Neural progenitor cell (in vitro differentiated cells): ENCODE measurements at regions not wholly inside any gene's neighbourhood (a gene's known extent, or its start where the extent isn't known, plus 50 kb on each side); places are given as distances from the start of the nearest gene placed in this dataset.
"Not testable (repeated sequence)": the region's sequence is repeated elsewhere in the genome, so short reads cannot be mapped to it uniquely, and the experiment has no call there.

Source experiments
- DNase-seq: peaks from one replicate; pipeline ENCODE4 v3.0.0-alpha.2; 2016; ENCODE audit warnings: low spot score
- H2AFZ ChIP-seq: fragments of 200-600 bp; sonication (generic); replicated peaks from 2 replicates; pipeline ENCODE4 v1.6.1; 2016; ENCODE audit warnings: antibody characterized with exemption
- H3F3A ChIP-seq: fragments of 200-600 bp; sonication (generic); 2 replicates; pipeline ENCODE4 v1.6.1; 2016; ENCODE audit warnings: antibody characterized with exemption, low read depth
- H3K27ac ChIP-seq: fragments of 200-600 bp; sonication (generic); 2 replicates; pipeline ENCODE4 v1.5.1; 2016; ENCODE audit warnings: mild to moderate bottlenecking
- H3K27me3 ChIP-seq: fragments of 200-600 bp; sonication (generic); 2 replicates; pipeline ENCODE4 v1.6.1; 2016; ENCODE audit warnings: mild to moderate bottlenecking, moderate library complexity
- H3K36me3 ChIP-seq: fragments of 200-600 bp; sonication (generic); 2 replicates; pipeline ENCODE4 v1.5.1; 2016
- H3K4me1 ChIP-seq: fragments of 200-600 bp; sonication (generic); 2 replicates; pipeline ENCODE4 v1.6.1; 2016; ENCODE audit warnings: mixed run types
- H3K4me2 ChIP-seq: fragments of 200-600 bp; sonication (generic); 2 replicates; pipeline ENCODE4 v1.6.1; 2016
- H3K4me3 ChIP-seq: fragments of 200-600 bp; sonication (generic); 2 replicates; pipeline ENCODE4 v1.5.1; 2016
- H3K79me2 ChIP-seq: fragments of 200-600 bp; sonication (generic); 2 replicates; pipeline ENCODE4 v1.6.1; 2016; ENCODE audit warnings: low read depth
- H3K9ac ChIP-seq: fragments of 200-600 bp; sonication (generic); 2 replicates; pipeline ENCODE4 v1.6.1; 2016
- H3K9me3 ChIP-seq: fragments of 200-600 bp; sonication (generic); 2 replicates; pipeline ENCODE4 v1.5.1; 2016; ENCODE audit warnings: low read depth
- H4K20me1 ChIP-seq: fragments of 200-600 bp; sonication (generic); 2 replicates; pipeline ENCODE4 v1.6.1; 2016; ENCODE audit warnings: low read depth
- H3K27ac Mint-ChIP-seq: 3 replicates; pipeline ENCODE4 v1.8.0; 2021; ENCODE audit warnings: mixed read lengths
- H3K27me3 Mint-ChIP-seq: 2 replicates; pipeline ENCODE4 v1.8.0; 2022; ENCODE audit warnings: low read depth, mild to moderate bottlenecking, inconsistent platforms, moderate library complexity, mixed read lengths; ENCODE audit not compliant: insufficient read depth
- H3K36me3 Mint-ChIP-seq: 3 replicates; pipeline ENCODE4 v1.8.0; 2021; ENCODE audit warnings: mixed read lengths
- H3K4me1 Mint-ChIP-seq: 3 replicates; pipeline ENCODE4 v1.8.0; 2021; ENCODE audit warnings: mixed read lengths
- H3K4me3 Mint-ChIP-seq: 3 replicates; pipeline ENCODE4 v1.8.0; 2021; ENCODE audit warnings: mild to moderate bottlenecking, moderate library complexity, mixed read lengths
- H3K9me3 Mint-ChIP-seq: 3 replicates; pipeline ENCODE4 v1.8.0; 2020; ENCODE audit warnings: mixed read lengths

DNA sequence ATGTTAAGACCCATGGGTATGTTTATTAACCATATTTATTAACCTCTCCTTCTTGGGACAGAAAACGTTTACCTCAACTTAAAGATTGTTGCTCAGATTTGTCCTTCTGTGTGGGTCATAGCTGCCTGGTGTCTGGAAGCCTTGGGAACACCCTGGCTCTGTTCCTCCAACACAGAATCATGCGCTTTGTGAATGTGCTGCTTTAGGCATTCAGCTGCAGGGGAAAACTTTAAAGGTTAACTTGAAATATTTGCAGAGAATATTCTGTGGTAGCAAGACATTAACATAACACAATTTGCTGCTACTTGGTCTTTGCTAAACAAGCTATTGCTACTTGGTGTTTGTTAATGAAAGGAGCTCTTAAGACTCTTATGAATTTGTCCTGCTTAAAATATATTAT is 50.5 kb upstream of the THOC3 start:
- H3K9me3 Mint-ChIP-seq, H3K79me2 ChIP-seq, H3K27me3 Mint-ChIP-seq, DNase-seq, H4K20me1 ChIP-seq, H3K27ac Mint-ChIP-seq, H3K9me3 ChIP-seq, H3K4me1 ChIP-seq, H3K4me1 Mint-ChIP-seq, H3F3A ChIP-seq, H3K27me3 ChIP-seq, H3K4me3 Mint-ChIP-seq, H3K36me3 Mint-ChIP-seq, H3K27ac ChIP-seq, H3K9ac ChIP-seq, H3K4me2 ChIP-seq, H2AFZ ChIP-seq, H3K4me3 ChIP-seq, H3K36me3 ChIP-seq: not testable (repeated sequence)

DNA sequence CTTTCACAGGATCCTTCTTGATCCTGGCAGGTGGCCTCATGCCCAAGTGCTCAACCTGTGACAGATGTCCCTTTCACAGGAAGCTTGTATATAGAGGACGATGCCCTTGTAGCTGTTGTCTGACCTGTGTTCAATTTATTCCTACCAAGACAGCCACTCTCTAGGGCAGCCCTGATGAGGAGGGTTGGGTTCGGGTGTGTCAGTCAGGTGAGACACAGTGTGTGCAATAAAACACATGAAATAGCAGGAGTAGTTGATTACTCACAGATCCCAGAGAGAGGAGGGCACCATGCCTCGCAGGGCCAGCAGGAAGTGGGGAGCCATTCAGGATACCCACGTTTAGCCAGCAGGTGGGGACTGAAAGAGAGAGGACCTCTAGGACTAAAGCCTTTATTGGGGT is 52.7 kb upstream of the THOC3 start:
- H3K4me3 Mint-ChIP-seq, H2AFZ ChIP-seq, H3K4me3 ChIP-seq, H3K4me1 ChIP-seq, H3K9ac ChIP-seq, H3K27me3 ChIP-seq, H3K9me3 ChIP-seq, H3K9me3 Mint-ChIP-seq, H4K20me1 ChIP-seq, H3F3A ChIP-seq, DNase-seq, H3K36me3 Mint-ChIP-seq, H3K4me2 ChIP-seq, H3K79me2 ChIP-seq, H3K27ac Mint-ChIP-seq, H3K36me3 ChIP-seq, H3K4me1 Mint-ChIP-seq, H3K27me3 Mint-ChIP-seq, H3K27ac ChIP-seq: not testable (repeated sequence)

DNA sequence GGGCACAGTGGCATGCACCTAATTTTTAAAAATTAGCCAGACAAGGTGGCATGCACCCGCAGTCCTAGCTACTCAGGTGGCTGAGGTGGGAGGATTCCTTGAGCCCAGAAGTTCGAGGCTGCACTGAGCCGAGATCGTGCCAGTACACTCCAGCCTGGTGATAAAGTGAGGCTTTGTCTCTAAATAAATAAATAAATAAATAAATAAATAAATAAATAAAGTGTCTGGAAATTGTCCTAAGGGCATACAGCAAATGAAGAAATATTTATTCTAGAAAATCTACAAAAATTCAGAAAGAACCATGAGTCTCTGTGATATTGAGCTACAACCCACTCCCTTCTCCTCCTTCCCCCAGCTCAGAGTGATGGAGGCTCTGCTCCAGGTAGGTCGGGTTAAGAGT is 55.4 kb upstream of the THOC3 start:
- not testable (repeated sequence) for H3K27ac Mint-ChIP-seq, H3K27ac ChIP-seq, H3K4me1 ChIP-seq, H3K79me2 ChIP-seq, H3K4me2 ChIP-seq, H3K4me3 ChIP-seq, H3K36me3 ChIP-seq, DNase-seq, H3K36me3 Mint-ChIP-seq, H4K20me1 ChIP-seq, H3K9me3 Mint-ChIP-seq, H3K27me3 Mint-ChIP-seq, H3F3A ChIP-seq, H3K4me1 Mint-ChIP-seq, H3K4me3 Mint-ChIP-seq, H3K27me3 ChIP-seq, H3K9ac ChIP-seq, H2AFZ ChIP-seq, H3K9me3 ChIP-seq

DNA sequence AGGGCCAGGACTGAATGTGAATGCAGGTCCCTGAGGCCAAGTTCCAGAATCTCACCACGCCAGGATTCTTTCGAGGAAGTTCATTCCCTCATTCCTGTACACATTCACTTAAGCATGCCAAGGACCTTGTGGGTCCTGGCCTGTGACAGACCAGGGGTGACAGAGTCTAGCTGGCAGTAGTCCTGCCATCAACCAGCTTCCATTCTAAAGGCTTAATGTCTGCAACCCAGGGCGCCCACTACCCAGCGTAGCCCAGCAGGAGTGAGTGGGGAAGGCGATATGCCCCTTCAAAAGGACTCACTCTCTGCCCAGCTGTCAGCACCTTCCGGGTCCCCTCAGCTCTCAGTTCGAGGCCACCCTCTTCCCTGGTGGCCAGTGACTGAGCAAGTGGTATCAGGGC is 61.3 kb upstream of the THOC3 start:
- not testable (repeated sequence) for DNase-seq, H3K27me3 Mint-ChIP-seq, H3K9ac ChIP-seq, H3K36me3 ChIP-seq, H3K9me3 ChIP-seq, H3K27me3 ChIP-seq, H3K36me3 Mint-ChIP-seq, H3K4me1 ChIP-seq, H3K4me3 Mint-ChIP-seq, H3K4me3 ChIP-seq, H3K27ac ChIP-seq, H3K9me3 Mint-ChIP-seq, H2AFZ ChIP-seq, H3K27ac Mint-ChIP-seq, H3K4me1 Mint-ChIP-seq, H3K4me2 ChIP-seq, H3F3A ChIP-seq, H3K79me2 ChIP-seq, H4K20me1 ChIP-seq

DNA sequence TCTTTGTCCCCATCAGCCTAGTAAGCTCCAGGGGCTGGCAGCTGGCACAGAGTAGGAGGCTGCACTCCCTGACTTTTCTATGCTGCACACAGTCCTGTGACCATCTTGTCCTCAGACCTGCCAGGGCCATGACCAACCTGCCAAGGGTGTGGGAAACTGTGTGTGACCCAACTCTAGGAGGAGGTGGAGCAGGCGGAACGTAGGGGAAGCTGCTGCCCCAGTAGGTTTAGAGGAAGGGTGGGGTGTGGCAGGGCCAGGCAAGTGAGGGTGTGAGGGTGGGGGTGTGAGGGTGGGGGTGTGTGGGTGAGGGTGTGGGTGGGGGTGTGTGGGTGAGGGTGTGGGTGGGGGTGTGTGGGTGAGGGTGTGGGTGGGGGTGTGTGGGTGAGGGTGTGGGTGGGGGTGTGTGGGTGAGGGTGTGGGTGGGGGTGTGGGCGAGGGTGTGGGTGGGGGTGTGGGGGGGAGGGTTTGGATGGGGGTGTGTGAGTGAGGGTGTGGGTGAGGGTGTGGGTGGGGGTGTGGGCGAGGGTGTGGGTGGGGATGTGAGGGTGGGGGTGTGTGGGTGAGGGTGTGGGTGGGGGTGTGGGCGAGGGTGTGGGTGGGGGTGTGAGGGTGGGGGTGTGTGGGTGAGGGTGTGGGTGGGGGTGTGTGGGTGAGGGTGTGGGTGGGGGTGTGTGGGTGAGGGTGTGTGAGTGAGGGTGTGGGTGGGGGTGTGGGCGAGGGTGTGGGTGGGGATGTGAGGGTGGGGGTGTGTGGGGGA is 62.4 kb upstream of the THOC3 start:
- H3K4me2 ChIP-seq, H3K4me1 Mint-ChIP-seq, H3K9me3 Mint-ChIP-seq, H4K20me1 ChIP-seq, H3K27me3 ChIP-seq, H3K9ac ChIP-seq, H3K27me3 Mint-ChIP-seq, H3K27ac ChIP-seq, H3K4me3 Mint-ChIP-seq, H3K36me3 Mint-ChIP-seq, H3K4me1 ChIP-seq, DNase-seq, H2AFZ ChIP-seq, H3F3A ChIP-seq, H3K9me3 ChIP-seq, H3K4me3 ChIP-seq, H3K27ac Mint-ChIP-seq, H3K36me3 ChIP-seq, H3K79me2 ChIP-seq: not testable (repeated sequence)

DNA sequence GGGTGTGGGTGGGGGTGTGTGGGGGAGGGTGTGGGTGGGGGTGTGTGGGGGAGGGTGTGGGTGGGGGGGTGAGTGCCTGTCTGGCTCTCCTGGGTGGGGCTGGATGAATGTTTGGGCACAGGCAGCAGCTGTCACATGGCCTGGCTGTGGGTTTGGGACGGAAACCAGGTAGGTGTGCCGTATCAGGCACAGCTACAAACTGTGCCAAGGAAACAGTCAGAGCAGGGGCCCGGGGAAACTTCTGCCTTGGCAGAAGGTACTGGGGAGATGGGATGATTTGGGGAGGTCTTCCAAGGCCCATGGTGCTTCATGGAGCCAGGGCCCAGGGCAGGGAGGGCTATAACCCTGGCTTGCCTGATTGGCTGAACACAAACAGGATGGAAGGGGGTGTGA is 63.0 kb upstream of the THOC3 start:
- H3K4me3 Mint-ChIP-seq, H3K79me2 ChIP-seq, H3K9me3 ChIP-seq, H3K27ac ChIP-seq, H3K9ac ChIP-seq, H3K4me2 ChIP-seq, DNase-seq, H4K20me1 ChIP-seq, H3K36me3 Mint-ChIP-seq, H3K36me3 ChIP-seq, H3F3A ChIP-seq, H3K4me1 ChIP-seq, H3K27me3 Mint-ChIP-seq, H3K27me3 ChIP-seq, H2AFZ ChIP-seq, H3K4me1 Mint-ChIP-seq, H3K9me3 Mint-ChIP-seq, H3K4me3 ChIP-seq, H3K27ac Mint-ChIP-seq: not testable (repeated sequence)

DNA sequence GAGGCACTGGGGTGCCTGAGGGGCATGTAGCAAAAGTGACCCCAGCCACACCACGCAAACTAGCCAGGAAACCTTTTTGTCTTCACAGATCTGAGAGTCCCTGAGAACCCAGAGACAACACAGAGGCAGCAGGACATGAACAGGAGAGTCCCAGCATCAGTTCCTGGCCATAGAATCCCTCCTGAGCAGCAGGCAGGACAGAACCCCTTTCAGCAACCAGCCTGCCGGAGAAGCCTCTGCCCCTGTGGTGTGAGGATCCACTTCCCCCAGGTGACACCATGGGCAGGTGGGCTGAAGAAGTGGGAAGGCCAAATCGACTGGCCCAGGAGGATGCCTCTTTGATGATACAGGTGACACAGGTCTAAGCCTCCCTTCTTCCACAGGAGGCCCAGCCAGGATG is 65.1 kb upstream of the THOC3 start:
- H3K36me3 Mint-ChIP-seq, H3K79me2 ChIP-seq, H3K9me3 Mint-ChIP-seq, H3K4me2 ChIP-seq, H3K4me1 ChIP-seq, H3K27ac ChIP-seq, H3K36me3 ChIP-seq, DNase-seq, H3K9ac ChIP-seq, H2AFZ ChIP-seq, H3K4me3 Mint-ChIP-seq, H3F3A ChIP-seq, H3K9me3 ChIP-seq, H3K27me3 Mint-ChIP-seq, H4K20me1 ChIP-seq, H3K27me3 ChIP-seq, H3K4me3 ChIP-seq, H3K4me1 Mint-ChIP-seq, H3K27ac Mint-ChIP-seq: not testable (repeated sequence)

DNA sequence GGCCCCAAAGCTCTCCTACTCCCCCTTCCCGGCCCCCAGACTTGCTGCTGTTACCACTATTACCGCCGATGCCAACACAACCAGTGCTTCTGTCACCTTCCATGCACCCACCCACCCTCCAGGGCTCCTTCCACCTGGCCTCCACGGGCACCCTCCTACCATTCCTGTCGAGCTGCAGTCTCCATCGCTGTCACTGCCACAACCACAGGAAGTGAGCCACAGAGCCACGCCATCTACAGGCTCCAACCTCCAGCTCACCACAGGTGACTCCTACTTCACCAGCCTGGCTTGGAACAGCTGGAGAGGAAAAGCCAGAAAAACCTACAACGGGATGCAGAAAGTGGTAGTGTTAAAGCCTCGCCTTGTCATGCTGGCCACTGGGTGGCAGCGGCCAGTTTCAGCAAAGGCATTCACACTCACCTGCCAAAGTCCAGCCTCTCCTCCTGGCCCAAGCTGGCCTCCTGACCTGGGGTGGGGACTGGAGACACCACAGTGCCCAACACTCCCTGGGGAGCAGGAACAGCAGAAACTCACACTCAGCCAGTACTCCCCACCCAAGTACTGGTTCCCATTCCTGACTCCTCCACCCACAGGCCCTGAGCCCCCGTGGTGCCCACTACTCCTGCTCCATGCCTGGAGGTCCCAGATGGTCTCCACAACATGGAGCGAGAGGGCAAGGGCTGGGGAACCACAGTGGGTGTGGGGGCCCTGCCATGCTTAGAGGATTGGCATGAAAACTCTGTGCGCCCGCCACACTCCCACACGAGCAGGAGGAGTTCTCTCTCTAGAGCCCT is 66.5 kb upstream of the THOC3 start:
- H2AFZ ChIP-seq, H3F3A ChIP-seq, H3K27me3 Mint-ChIP-seq, H3K36me3 ChIP-seq, H3K79me2 ChIP-seq, H3K4me1 ChIP-seq, H3K36me3 Mint-ChIP-seq, H3K4me1 Mint-ChIP-seq, H3K9ac ChIP-seq, H3K4me3 ChIP-seq, DNase-seq, H3K9me3 ChIP-seq, H3K4me3 Mint-ChIP-seq, H3K27ac ChIP-seq, H3K27ac Mint-ChIP-seq, H4K20me1 ChIP-seq, H3K9me3 Mint-ChIP-seq, H3K4me2 ChIP-seq, H3K27me3 ChIP-seq: not testable (repeated sequence)
